Body of pancreas (tissue), 4 donors: ENCODE measurements at regions not wholly inside any gene's neighbourhood (a gene's known extent, or its start where the extent isn't known, plus 50 kb on each side); places are given as distances from the start of the nearest gene placed in this dataset. TPM values are rescaled to one million over a fixed set of nuclear protein-coding genes. Genes with fewer than 3 reads are reported as not detected.

Experiments
- ATAC-seq: fragments of 150-250 bp; one replicate; pipeline ENCODE4 v1.9.1; 2016
- DNase-seq, 4 donors: peaks; one replicate each; pipeline ENCODE4 v3.0.0-alpha.2; 2019
- H3K27ac ChIP-seq, 4 donors: fragments of 200-600 bp; sonication (generic); 1 replicate in 3 of 4; 2 replicates in 1 of 4; pipeline versions ENCODE4 v1.5.1 to v1.6.1; 2016 to 2019; ENCODE audit warnings: mild to moderate bottlenecking in 1 of 4, mixed read lengths in 1 of 4, moderate library complexity in 1 of 4
- H3K27me3 ChIP-seq, 2 donors: fragments of 200-600 bp; sonication (generic); one replicate each; pipeline ENCODE4 v1.6.0; 2016; ENCODE audit warnings: mild to moderate bottlenecking in 1 of 2
- H3K36me3 ChIP-seq, 2 donors: fragments of 200-600 bp; sonication (generic); replicated peaks in 1 of 2; 2 replicates each; pipeline ENCODE4 v1.5.1; 2016; ENCODE audit warnings: low read depth in 2 of 2; ENCODE audit not compliant: insufficient read depth in 1 of 2
- H3K4me1 ChIP-seq: fragments of 200-600 bp; sonication (generic); one replicate; pipeline ENCODE4 v1.6.0; 2016
- H3K4me3 ChIP-seq, 2 donors: fragments of 200-600 bp; sonication (generic); 1 replicate in 1 of 2; 2 replicates in 1 of 2; pipeline ENCODE4 v1.5.1; 2016 to 2019
- H3K9me3 ChIP-seq, 3 donors: fragments of 200-600 bp; sonication (generic); 1 replicate in 2 of 3; 2 replicates in 1 of 3; pipeline ENCODE4 v1.5.1; 2016
- CTCF ChIP-seq, 7 experiments: fragments of 450-650 bp in 4 of 7; fragments of 200-600 bp in 3 of 7; sonication (generic) in 3 of 7; IDR thresholded peaks; one replicate each; pipeline ENCODE4 v1.5.1; 2016 to 2019; ENCODE audit warnings: antibody characterized with exemption in 7 of 7
- POLR2A ChIP-seq, 3 donors: fragments of 450-650 bp; IDR thresholded peaks; one replicate each; pipeline ENCODE4 v1.6.1; 2016; ENCODE audit warnings: antibody characterized with exemption in 3 of 3, mild to moderate bottlenecking in 2 of 3
- WGBS, 2 donors: methylation state at CpG; one replicate each; pipeline ENCODE4 v1.1.5; 2017; 5-methylcytosine and 5-hydroxymethylcytosine counted together
- intact Hi-C: fragments of 100-400 bp; cut with DNase I; formaldehyde crosslinking; loops from one replicate; pipeline ENCODE4 v1.15.1; 2023
- small RNA-seq: library from RNA; depleted of rRNA; stranded (forward); fragments of <200 nt; gene quantifications from one replicate; pipeline ENCODE3, GENCODE V24; 2016

GRCh38 chr12:104816845-104817503, 141.1 kb downstream of the SLC41A2 start:
- H3K27ac ChIP-seq: no peak overlapping the region
- WGBS, 2 donors: 96 to 100% methylated on average over 4 of the region's 4 CpGs
- H3K9me3 ChIP-seq: no peaks in the 10 kb centered on the region
- ATAC-seq: no peak
- TF ChIP-seq CTCF (IDR thresholded peaks at IDR 0.05) (no peak), POLR2A (IDR thresholded peaks at IDR 0.05) (no peak)
- no peaks in the 10 kb centered on the region for H3K27me3 ChIP-seq
- H3K4me3 ChIP-seq: no peak overlapping the region
- no peak for DNase-seq
- no peaks in the 10 kb centered on the region for H3K4me1 ChIP-seq
- intact Hi-C loops: no loop called here
- peaks cover 0 to 5% of the 10 kb centered on the region in 2 donors for H3K36me3 ChIP-seq

- no peak for ATAC-seq
- WGBS, 2 donors: 88 to 93% methylated on average over 5 of the region's 5 CpGs
- intact Hi-C loops: no loop called here
These were observed 142.2 kb downstream of the SLC41A2 start for GRCh38 chr12:104815935-104816334.

GRCh38 chr12:104814944-104815343, 143.1 kb downstream of the SLC41A2 start:
- intact Hi-C loops: no loop called here
- TF ChIP-seq POLR2A (IDR thresholded peaks at IDR 0.05) (no peak), CTCF (IDR thresholded peaks at IDR 0.05) (no peak)
- Histone ChIP-seq H3K27me3 (no peaks in the 10 kb centered on the region), H3K36me3 (peaks cover 0 to 5% of the 10 kb centered on the region in 2 donors), H3K9me3 (no peaks in the 10 kb centered on the region), H3K4me3 (no peak overlapping the region), H3K27ac (no peak overlapping the region), H3K4me1 (no peaks in the 10 kb centered on the region)
- WGBS, 2 donors: 69 to 76% methylated on average over 3 of the region's 3 CpGs
- ATAC-seq (no peak), DNase-seq (no peak)

More at GRCh38 chr12:104815935-104816334, 142.2 kb downstream of the SLC41A2 start:
- Histone ChIP-seq H3K9me3 (no peaks in the 10 kb centered on the region), H3K4me3 (no peak overlapping the region), H3K27ac (no peak overlapping the region), H3K36me3 (peaks cover 0 to 5% of the 10 kb centered on the region in 2 donors), H3K27me3 (no peaks in the 10 kb centered on the region), H3K4me1 (no peaks in the 10 kb centered on the region)
- TF ChIP-seq POLR2A (IDR thresholded peaks at IDR 0.05): no peak
- TF ChIP-seq CTCF (IDR thresholded peaks at IDR 0.05): no peak
- no peak for DNase-seq

Small RNAs in the stretch of these regions (small RNA-seq; reads per million reads assigned to genes)
- gene RF00019: not detected
